ENCODE measurements at regions not wholly inside any gene's neighbourhood (a gene's known extent, or its start where the extent isn't known, plus 50 kb on each side); places are given as distances from the start of the nearest gene placed in this dataset.

- no peak for TF ChIP-seq YBX1 (IDR thresholded peaks at IDR 0.05)
- no peak for TF ChIP-seq STAT3 (IDR thresholded peaks at IDR 0.05; ENCODE audit: low read depth, low read length)
- TF ChIP-seq FOXM1 (IDR thresholded peaks at IDR 0.05; ENCODE audit: low read depth, low read length) = no peak
- TF ChIP-seq SIX5 (IDR thresholded peaks at IDR 0.05; ENCODE audit: low read depth, low read length, severe bottlenecking) = no peak
- no peak for TF ChIP-seq RBBP5 (conservative IDR thresholded peaks at IDR 0.05)
- no peak for TF ChIP-seq NFXL1 (IDR thresholded peaks at IDR 0.05; ENCODE audit: borderline replicate concordance)
These were observed 570.2 kb upstream of the TNP1 start (continued) for GRCh38 chr2:217429981-217430500.

- ChIA-PET CTCF (no interaction called here), SMC1A (ENCODE audit: uncharacterized antibody, unreplicated experiment) (no interaction called here), RAD21 (ENCODE audit: unreplicated experiment) (no interaction called here), POLR2A (no interaction called here)
- Histone ChIP-seq H2AFZ (ENCODE audit: control insufficient read depth, low read depth, low read length) (no peak overlapping the region), H3K27ac (ENCODE audit: control insufficient read depth, insufficient read depth) (no peak overlapping the region), H3K9ac (ENCODE audit: control insufficient read depth, insufficient read depth, low read length) (no peak overlapping the region), H3K36me3 (ENCODE audit: control insufficient read depth in 2 of 2, insufficient read depth in 2 of 2, low read length in 1 of 2) (no peaks in the 10 kb centered on the region), H3K4me1 (ENCODE audit: control insufficient read depth, insufficient read depth, low read length) (no peaks in the 10 kb centered on the region; the same call in 1 of the 2 replicates), H3K9me3 (replicated peaks; ENCODE audit: control insufficient read depth, insufficient read depth, low read length) (no peaks in the 10 kb centered on the region; the same call in 2 of the 3 replicates), H3K4me2 (ENCODE audit: control insufficient read depth, insufficient read depth) (no peak overlapping the region), H3K27me3 (replicated peaks in 1 of 2; ENCODE audit: control insufficient read depth in 2 of 2, insufficient read depth in 2 of 2, low read length in 1 of 2) (no peaks in the 10 kb centered on the region), H3K79me2 (ENCODE audit: control insufficient read depth, insufficient read depth, low read length) (no peaks in the 10 kb centered on the region), H4K20me1 (ENCODE audit: control insufficient read depth, insufficient read depth) (no peaks in the 10 kb centered on the region), H3K4me3 (no peak overlapping the region)
- TF ChIP-seq JUNB (IDR thresholded peaks at IDR 0.05) (peak; percentile 75), TCF12 (IDR thresholded peaks at IDR 0.05; ENCODE audit: low read depth, low read length) (no peak), CHD1 (IDR thresholded peaks at IDR 0.05; ENCODE audit: low read depth, low read length) (no peak), MLLT1 (IDR thresholded peaks at IDR 0.05) (no peak), CHD2 (IDR thresholded peaks at IDR 0.05; ENCODE audit: borderline replicate concordance, low read depth, low read length) (no peak), EP300 (IDR thresholded peaks at IDR 0.05; ENCODE audit: borderline replicate concordance in 1 of 2, control insufficient read depth in 1 of 2, low read depth in 2 of 2, low read length in 2 of 2) (no peak), RB1 (IDR thresholded peaks at IDR 0.05; ENCODE audit: borderline replicate concordance) (no peak)
- intact Hi-C loops (cut with micrococcal nuclease; ENCODE audit: unreplicated experiment) (no loop called here), in situ Hi-C loops (cut with MboI) (no loop called here)
- FAIRE-seq = peak; percentile 18
- no TSS peak for BruUV-seq (replicated peaks)
- peak; percentile 78 for ATAC-seq
- DNase-seq (ENCODE audit: low read depth, low spot score) = no peak
These were observed 562.0 kb upstream of the TNP1 start for GRCh38 chr2:217421834-217422233.

Data from GM12878 (cell line).